H1 (cell line): ENCODE measurements at regions not wholly inside any gene's neighbourhood (a gene's known extent, or its start where the extent isn't known, plus 50 kb on each side); places are given as distances from the start of the nearest gene placed in this dataset.

ENCODE experiments used
- ATF3 ChIP-seq: IDR thresholded peaks from 2 replicates; pipeline ENCODE4 v1.6.1; 2011; ENCODE audit warnings: low read depth, mild to moderate bottlenecking, low read length; ENCODE audit not compliant: insufficient read depth
- FOSL1 ChIP-seq: IDR thresholded peaks from 2 replicates; pipeline ENCODE4 v1.6.1; 2011; ENCODE audit warnings: mild to moderate bottlenecking, low read depth, low read length, moderate library complexity; ENCODE audit not compliant: insufficient read depth
- TCF12 ChIP-seq: IDR thresholded peaks from 2 replicates; pipeline ENCODE4 v1.6.1; 2011; ENCODE audit warnings: low read depth, mild to moderate bottlenecking, low read length
- TF ChIP-seq, protein P1 (sequence below): fragments of 300-600 bp; sonication (generic); IDR thresholded peaks from 2 replicates; pipeline ENCODE4 v1.7.1; 2012; ENCODE audit warnings: low read length, moderate library complexity, mild to moderate bottlenecking, inconsistent platforms; ENCODE audit not compliant: insufficient replicate concordance

DNA sequence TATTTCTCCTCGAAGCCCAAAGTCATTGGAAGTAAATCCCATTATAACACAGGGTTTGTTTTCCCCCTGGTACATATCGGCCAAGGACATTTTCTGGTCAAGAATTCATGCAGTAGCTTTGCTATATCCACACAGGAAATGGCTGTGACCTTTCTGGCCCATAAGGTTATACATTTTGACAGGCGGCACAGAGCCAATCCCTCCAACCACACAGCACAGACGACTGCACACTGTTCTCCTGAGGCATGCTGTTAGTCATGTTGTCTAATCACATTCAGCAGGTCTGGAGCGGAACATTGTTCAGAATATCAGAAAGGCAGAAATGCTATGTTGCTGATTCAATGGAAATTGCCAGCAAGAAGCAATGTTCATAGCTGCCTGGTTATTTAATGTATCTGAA is 742.3 kb upstream of the SLC8A1 start (continued):
- TF ChIP-seq, protein P1, sequence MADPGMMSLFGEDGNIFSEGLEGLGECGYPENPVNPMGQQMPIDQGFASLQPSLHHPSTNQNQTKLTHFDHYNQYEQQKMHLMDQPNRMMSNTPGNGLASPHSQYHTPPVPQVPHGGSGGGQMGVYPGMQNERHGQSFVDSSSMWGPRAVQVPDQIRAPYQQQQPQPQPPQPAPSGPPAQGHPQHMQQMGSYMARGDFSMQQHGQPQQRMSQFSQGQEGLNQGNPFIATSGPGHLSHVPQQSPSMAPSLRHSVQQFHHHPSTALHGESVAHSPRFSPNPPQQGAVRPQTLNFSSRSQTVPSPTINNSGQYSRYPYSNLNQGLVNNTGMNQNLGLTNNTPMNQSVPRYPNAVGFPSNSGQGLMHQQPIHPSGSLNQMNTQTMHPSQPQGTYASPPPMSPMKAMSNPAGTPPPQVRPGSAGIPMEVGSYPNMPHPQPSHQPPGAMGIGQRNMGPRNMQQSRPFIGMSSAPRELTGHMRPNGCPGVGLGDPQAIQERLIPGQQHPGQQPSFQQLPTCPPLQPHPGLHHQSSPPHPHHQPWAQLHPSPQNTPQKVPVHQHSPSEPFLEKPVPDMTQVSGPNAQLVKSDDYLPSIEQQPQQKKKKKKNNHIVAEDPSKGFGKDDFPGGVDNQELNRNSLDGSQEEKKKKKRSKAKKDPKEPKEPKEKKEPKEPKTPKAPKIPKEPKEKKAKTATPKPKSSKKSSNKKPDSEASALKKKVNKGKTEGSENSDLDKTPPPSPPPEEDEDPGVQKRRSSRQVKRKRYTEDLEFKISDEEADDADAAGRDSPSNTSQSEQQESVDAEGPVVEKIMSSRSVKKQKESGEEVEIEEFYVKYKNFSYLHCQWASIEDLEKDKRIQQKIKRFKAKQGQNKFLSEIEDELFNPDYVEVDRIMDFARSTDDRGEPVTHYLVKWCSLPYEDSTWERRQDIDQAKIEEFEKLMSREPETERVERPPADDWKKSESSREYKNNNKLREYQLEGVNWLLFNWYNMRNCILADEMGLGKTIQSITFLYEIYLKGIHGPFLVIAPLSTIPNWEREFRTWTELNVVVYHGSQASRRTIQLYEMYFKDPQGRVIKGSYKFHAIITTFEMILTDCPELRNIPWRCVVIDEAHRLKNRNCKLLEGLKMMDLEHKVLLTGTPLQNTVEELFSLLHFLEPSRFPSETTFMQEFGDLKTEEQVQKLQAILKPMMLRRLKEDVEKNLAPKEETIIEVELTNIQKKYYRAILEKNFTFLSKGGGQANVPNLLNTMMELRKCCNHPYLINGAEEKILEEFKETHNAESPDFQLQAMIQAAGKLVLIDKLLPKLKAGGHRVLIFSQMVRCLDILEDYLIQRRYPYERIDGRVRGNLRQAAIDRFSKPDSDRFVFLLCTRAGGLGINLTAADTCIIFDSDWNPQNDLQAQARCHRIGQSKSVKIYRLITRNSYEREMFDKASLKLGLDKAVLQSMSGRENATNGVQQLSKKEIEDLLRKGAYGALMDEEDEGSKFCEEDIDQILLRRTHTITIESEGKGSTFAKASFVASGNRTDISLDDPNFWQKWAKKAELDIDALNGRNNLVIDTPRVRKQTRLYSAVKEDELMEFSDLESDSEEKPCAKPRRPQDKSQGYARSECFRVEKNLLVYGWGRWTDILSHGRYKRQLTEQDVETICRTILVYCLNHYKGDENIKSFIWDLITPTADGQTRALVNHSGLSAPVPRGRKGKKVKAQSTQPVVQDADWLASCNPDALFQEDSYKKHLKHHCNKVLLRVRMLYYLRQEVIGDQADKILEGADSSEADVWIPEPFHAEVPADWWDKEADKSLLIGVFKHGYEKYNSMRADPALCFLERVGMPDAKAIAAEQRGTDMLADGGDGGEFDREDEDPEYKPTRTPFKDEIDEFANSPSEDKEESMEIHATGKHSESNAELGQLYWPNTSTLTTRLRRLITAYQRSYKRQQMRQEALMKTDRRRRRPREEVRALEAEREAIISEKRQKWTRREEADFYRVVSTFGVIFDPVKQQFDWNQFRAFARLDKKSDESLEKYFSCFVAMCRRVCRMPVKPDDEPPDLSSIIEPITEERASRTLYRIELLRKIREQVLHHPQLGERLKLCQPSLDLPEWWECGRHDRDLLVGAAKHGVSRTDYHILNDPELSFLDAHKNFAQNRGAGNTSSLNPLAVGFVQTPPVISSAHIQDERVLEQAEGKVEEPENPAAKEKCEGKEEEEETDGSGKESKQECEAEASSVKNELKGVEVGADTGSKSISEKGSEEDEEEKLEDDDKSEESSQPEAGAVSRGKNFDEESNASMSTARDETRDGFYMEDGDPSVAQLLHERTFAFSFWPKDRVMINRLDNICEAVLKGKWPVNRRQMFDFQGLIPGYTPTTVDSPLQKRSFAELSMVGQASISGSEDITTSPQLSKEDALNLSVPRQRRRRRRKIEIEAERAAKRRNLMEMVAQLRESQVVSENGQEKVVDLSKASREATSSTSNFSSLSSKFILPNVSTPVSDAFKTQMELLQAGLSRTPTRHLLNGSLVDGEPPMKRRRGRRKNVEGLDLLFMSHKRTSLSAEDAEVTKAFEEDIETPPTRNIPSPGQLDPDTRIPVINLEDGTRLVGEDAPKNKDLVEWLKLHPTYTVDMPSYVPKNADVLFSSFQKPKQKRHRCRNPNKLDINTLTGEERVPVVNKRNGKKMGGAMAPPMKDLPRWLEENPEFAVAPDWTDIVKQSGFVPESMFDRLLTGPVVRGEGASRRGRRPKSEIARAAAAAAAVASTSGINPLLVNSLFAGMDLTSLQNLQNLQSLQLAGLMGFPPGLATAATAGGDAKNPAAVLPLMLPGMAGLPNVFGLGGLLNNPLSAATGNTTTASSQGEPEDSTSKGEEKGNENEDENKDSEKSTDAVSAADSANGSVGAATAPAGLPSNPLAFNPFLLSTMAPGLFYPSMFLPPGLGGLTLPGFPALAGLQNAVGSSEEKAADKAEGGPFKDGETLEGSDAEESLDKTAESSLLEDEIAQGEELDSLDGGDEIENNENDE, result no peak
- TF ChIP-seq FOSL1 (no peak), TCF12 (no peak), ATF3 (no peak)
